Stimulated activated CD8-positive, alpha-beta memory T cell treated with anti-CD3 and anti-CD28 coated beads, Interleukin-4, amount 100 ng/mL, for 1 hour (primary cell): ENCODE measurements at regions not wholly inside any gene's neighbourhood (a gene's known extent, or its start where the extent isn't known, plus 50 kb on each side); places are given as distances from the start of the nearest gene placed in this dataset.
"Not testable (repeated sequence)": the region's sequence is repeated elsewhere in the genome, so short reads cannot be mapped to it uniquely, and the experiment has no call there.

Source experiments
- DNase-seq, 2 donors: peaks; one replicate each; pipeline ENCODE4 v3.0.0-alpha.2; 2020; ENCODE audit warnings: low read depth in 2 of 2, low spot score in 1 of 2

GRCh38 chr2:83900862-83901261 is 558.2 kb downstream of the SUCLG1 start:
- no peak for DNase-seq

- DNase-seq: no peak
These were observed 559.8 kb downstream of the SUCLG1 start for GRCh38 chr2:83899271-83899670.

GRCh38 chr2:83894976-83895375 is 564.1 kb downstream of the SUCLG1 start:
- no peak for DNase-seq

- DNase-seq: no peak
These were observed 571.3 kb downstream of the SUCLG1 start for GRCh38 chr2:83887757-83888156.

- DNase-seq: no peak
These were observed 580.0 kb downstream of the SUCLG1 start for GRCh38 chr2:83879127-83879526.

GRCh38 chr2:83877261-83877660 is 581.8 kb downstream of the SUCLG1 start:
- DNase-seq: not testable (repeated sequence)

GRCh38 chr2:83874712-83875430 is 584.2 kb downstream of the SUCLG1 start:
- DNase-seq: no peak

GRCh38 chr2:83874066-83874465 is 585.0 kb downstream of the SUCLG1 start:
- DNase-seq: no peak

GRCh38 chr2:83873110-83873509 is 586.0 kb downstream of the SUCLG1 start:
- DNase-seq: no peak

- no peak for DNase-seq
These were observed 592.9 kb downstream of the SUCLG1 start for GRCh38 chr2:83866211-83866610.

GRCh38 chr2:83862600-83862999 is 596.5 kb downstream of the SUCLG1 start:
- DNase-seq: no peak

GRCh38 chr2:83860320-83860719 is 598.8 kb downstream of the SUCLG1 start:
- no peak for DNase-seq

- no peak for DNase-seq
These were observed 599.5 kb downstream of the SUCLG1 start for GRCh38 chr2:83859553-83859952.

GRCh38 chr2:83851066-83851465 is 608.0 kb downstream of the SUCLG1 start:
- no peak for DNase-seq

- no peak for DNase-seq
These were observed 608.9 kb downstream of the SUCLG1 start for GRCh38 chr2:83850071-83850725.

- no peak for DNase-seq
These were observed 614.6 kb downstream of the SUCLG1 start for GRCh38 chr2:83844490-83844889.

GRCh38 chr2:83842421-83842820 is 616.7 kb downstream of the SUCLG1 start:
- DNase-seq: no peak

- DNase-seq: no peak
These were observed 621.3 kb downstream of the SUCLG1 start for GRCh38 chr2:83837823-83838222.

GRCh38 chr2:83827618-83828017 is 631.5 kb downstream of the SUCLG1 start:
- no peak for DNase-seq

- no peak for DNase-seq
These were observed 632.5 kb downstream of the SUCLG1 start for GRCh38 chr2:83826577-83826976.

- no peak for DNase-seq
These were observed 635.9 kb downstream of the SUCLG1 start for GRCh38 chr2:83823229-83823628.

- DNase-seq: no peak
These were observed 641.6 kb downstream of the SUCLG1 start for GRCh38 chr2:83817511-83817910.

- no peak for DNase-seq
These were observed 650.2 kb downstream of the SUCLG1 start for GRCh38 chr2:83808878-83809277.
